Activated CD8-positive, alpha-beta T cell treated with anti-CD3 and anti-CD28 coated beads, Interleukin-2, amount 10 ng/mL, durations not matched to agents 7 days and 5 days (primary cell): ENCODE measurements at regions not wholly inside any gene's neighbourhood (a gene's known extent, or its start where the extent isn't known, plus 50 kb on each side); places are given as distances from the start of the nearest gene placed in this dataset.
"Not testable (repeated sequence)": the region's sequence is repeated elsewhere in the genome, so short reads cannot be mapped to it uniquely, and the experiment has no call there.

Source experiments
- ATAC-seq: fragments of 150-1000 bp; cut with Tn5 transposase; one replicate; pipeline ENCODE4 v1.10.0; 2021; ENCODE audit warnings: moderate library complexity
- CTCF ChIA-PET: fragments of 350-600 bp; sonication (Branson Sonifier 250); formaldehyde crosslinking; loops from one replicate; lab custom pipeline; 2021; ENCODE audit warnings: antibody characterized with exemption; lab: Charles Lee
- POLR2A ChIA-PET: fragments of 350-600 bp; sonication (Branson Sonifier 250); formaldehyde crosslinking; loops from one replicate; lab custom pipeline; 2021; ENCODE audit warnings: antibody characterized with exemption; lab: Charles Lee
- DNase-seq: peaks from one replicate; pipeline ENCODE4 v3.0.0-alpha.2; 2020
- H3K27ac Mint-ChIP-seq: one replicate; pipeline ENCODE4 v1.8.0; 2021; ENCODE audit warnings: mild to moderate bottlenecking, mixed read lengths
- H3K27me3 Mint-ChIP-seq: one replicate; pipeline ENCODE4 v1.8.0; 2021; ENCODE audit warnings: low read depth, mixed read lengths
- H3K36me3 Mint-ChIP-seq: one replicate; pipeline ENCODE4 v1.8.0; 2021; ENCODE audit warnings: low read depth, mixed read lengths
- H3K4me1 Mint-ChIP-seq: one replicate; pipeline ENCODE4 v1.8.0; 2021; ENCODE audit warnings: low read depth, mixed read lengths
- H3K4me3 Mint-ChIP-seq: one replicate; pipeline ENCODE4 v1.8.0; 2021; ENCODE audit warnings: mild to moderate bottlenecking, mixed read lengths
- H3K9me3 Mint-ChIP-seq: one replicate; pipeline ENCODE4 v1.8.0; 2022; ENCODE audit warnings: mixed read lengths; ENCODE audit not compliant: insufficient read depth

DNA sequence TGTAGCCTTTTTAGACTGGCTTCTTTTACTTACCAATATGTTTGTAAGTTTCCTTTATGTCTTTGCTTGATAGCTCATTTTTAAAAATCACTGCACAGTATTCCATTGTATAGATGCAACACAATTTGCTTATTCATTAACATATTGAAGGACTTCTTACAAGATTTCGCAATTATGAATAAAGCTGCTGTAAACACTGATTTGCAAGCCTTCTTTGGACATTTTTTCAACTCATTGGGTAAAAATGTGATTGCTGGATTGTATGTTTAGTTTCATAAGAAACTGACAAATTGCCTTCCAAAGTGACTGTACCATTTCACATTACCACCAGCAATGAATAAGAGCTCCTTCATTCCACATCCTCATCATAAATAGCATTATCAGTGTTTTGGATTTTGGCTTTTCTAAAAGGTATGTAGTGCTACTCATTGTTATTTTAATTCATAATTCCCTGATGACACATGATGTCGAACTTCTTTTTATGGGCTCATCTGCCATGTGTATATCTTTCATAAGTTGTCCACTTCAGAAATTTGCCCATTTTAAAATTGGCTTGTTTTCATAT is 80.7 kb downstream of the TFAP2B start:
- no peaks in the 10 kb centered on the region for H3K27me3 Mint-ChIP-seq
- H3K4me3 Mint-ChIP-seq, result no peak overlapping the region
- H3K36me3 Mint-ChIP-seq, result no peaks in the 10 kb centered on the region
- H3K27ac Mint-ChIP-seq, result no peak overlapping the region
- no peaks in the 10 kb centered on the region for H3K4me1 Mint-ChIP-seq
- ATAC-seq (no peak), DNase-seq (no peak)
- ChIA-PET POLR2A (no interaction called here), CTCF (no interaction called here)
- H3K9me3 Mint-ChIP-seq, result no peaks in the 10 kb centered on the region

- no peaks in the 10 kb centered on the region for H3K27me3 Mint-ChIP-seq
- no peaks in the 10 kb centered on the region for H3K9me3 Mint-ChIP-seq
- DNase-seq, result no peak
- ATAC-seq, result no peak
- H3K4me3 Mint-ChIP-seq, result no peak overlapping the region
- ChIA-PET POLR2A (no interaction called here), CTCF (no interaction called here)
- no peak overlapping the region for H3K27ac Mint-ChIP-seq
- H3K4me1 Mint-ChIP-seq, result no peaks in the 10 kb centered on the region
- H3K36me3 Mint-ChIP-seq, result no peaks in the 10 kb centered on the region
Observed at GRCh38 chr6:50902260-50902659, 83.6 kb downstream of the TFAP2B start.

DNA sequence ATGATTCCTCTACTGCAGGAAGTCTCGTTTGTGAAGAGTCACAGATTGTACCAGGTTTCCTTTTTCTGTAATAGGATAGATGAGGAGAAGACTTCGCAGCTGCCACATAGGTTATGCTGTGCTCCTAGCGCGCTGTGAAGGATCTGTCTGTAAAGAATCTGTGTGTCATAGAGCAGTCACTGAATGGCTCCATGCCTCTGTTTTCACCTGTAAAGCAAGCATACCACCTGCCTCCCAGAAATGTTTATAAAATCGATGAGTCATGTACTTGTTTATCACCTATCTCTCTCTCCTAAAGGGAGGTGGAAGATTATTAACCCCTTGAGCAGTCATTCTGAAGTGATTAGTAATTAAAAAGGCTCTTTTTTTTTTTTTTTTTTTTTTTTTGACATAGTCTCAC is 86.6 kb downstream of the TFAP2B start:
- Mint-ChIP-seq H3K27me3 (no peaks in the 10 kb centered on the region), H3K4me1 (no peaks in the 10 kb centered on the region), H3K27ac (no peak overlapping the region), H3K4me3 (no peak overlapping the region), H3K9me3 (no peaks in the 10 kb centered on the region), H3K36me3 (no peaks in the 10 kb centered on the region)
- DNase-seq (no peak), ATAC-seq (no peak)
- POLR2A ChIA-PET, result no interaction called here
- CTCF ChIA-PET, result no interaction called here

DNA sequence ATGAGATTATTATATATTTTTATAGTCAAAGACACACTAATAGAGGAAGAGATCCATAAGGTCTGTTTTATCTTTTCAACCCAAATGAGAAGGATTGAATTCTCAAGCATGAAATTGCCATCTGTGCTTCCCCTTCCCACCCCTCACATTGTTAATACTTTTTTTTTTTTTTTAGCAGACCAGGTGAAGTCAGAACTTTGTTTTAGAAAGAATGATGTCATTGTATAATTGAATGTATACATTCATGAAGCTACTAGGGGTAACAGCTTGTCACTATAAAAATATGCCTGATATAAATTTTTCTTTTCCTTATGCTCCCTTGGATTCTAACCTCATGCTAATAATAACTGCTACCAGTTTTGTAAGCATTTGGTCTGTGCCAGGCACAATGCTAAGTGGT is 88.9 kb downstream of the TFAP2B start:
- H3K27me3 Mint-ChIP-seq, result no peaks in the 10 kb centered on the region
- no peaks in the 10 kb centered on the region for H3K9me3 Mint-ChIP-seq
- DNase-seq (no peak), ATAC-seq (no peak)
- CTCF ChIA-PET, result no interaction called here
- no peak overlapping the region for H3K4me3 Mint-ChIP-seq
- H3K27ac Mint-ChIP-seq, result no peak overlapping the region
- POLR2A ChIA-PET, result no interaction called here
- H3K4me1 Mint-ChIP-seq, result no peaks in the 10 kb centered on the region
- no peaks in the 10 kb centered on the region for H3K36me3 Mint-ChIP-seq

DNA sequence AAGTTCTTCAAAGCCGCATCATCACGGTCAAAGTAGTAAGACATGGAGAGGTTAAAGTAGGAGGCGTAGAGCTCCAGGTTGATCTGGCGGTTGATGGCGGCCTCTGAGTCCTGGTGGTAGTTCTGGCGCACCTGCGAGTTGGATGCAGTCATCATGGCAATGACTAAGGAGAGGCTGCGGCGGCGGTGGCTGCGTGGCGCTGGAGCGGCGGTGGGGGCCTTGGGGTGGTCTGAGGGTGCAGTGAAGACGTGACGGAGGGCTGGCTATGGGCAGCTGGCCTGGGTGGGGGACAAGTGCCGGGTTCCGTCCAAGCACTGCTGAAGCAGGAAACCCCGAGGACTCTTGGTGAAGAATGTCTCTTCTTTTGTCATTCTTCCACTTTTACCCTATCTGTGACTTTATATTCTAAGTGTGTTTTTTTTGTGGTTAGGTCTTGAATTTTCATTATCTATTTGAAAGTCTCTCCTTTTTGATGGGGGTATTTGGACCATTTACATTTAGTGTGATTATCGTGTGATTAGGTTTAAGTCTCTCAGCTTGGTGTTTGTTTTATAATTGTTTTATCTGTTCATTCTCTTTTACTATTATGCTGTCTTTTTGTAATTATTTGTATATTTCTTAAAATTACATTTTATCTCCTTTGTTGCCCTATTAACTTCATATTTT is 94.6 kb downstream of the TFAP2B start:
- Mint-ChIP-seq H3K27ac (no peak overlapping the region), H3K36me3 (no peaks in the 10 kb centered on the region), H3K4me1 (no peaks in the 10 kb centered on the region), H3K9me3 (peaks cover 5% of the 10 kb centered on the region), H3K27me3 (no peaks in the 10 kb centered on the region), H3K4me3 (no peak overlapping the region)
- ATAC-seq, result no peak
- no peak for DNase-seq
- CTCF ChIA-PET, result no interaction called here
- POLR2A ChIA-PET, result no interaction called here

GRCh38 chr6:50921378-50921777 is 102.7 kb downstream of the TFAP2B start:
- H3K4me3 Mint-ChIP-seq, H3K4me1 Mint-ChIP-seq, POLR2A ChIA-PET, DNase-seq, CTCF ChIA-PET, H3K9me3 Mint-ChIP-seq, ATAC-seq, H3K27me3 Mint-ChIP-seq, H3K27ac Mint-ChIP-seq, H3K36me3 Mint-ChIP-seq: not testable (repeated sequence)

DNA sequence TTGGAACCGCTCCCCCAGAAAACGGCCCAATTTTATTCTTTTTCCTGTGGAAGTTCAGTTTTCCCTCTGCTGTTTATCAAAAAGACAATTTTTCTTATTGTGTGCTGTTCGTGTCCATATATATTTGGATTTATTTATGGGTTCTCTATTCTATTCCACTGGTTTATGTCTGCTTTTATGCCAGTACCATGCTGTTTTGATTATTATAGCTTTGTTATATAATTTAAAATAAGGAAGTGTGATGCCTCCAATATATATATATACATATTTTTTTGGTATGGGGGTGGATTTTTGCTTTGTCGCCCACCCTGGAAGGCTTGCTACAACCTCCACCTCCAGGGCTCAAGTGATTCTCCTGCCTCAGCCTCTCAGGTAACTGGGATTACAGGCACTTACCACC is 103.3 kb downstream of the TFAP2B start:
- no peaks in the 10 kb centered on the region for H3K4me1 Mint-ChIP-seq
- DNase-seq, result no peak
- H3K36me3 Mint-ChIP-seq, result no peaks in the 10 kb centered on the region
- no peak overlapping the region for H3K4me3 Mint-ChIP-seq
- H3K9me3 Mint-ChIP-seq, result peaks cover 6% of the 10 kb centered on the region
- H3K27ac Mint-ChIP-seq, result no peak overlapping the region
- ATAC-seq, result no peak
- CTCF ChIA-PET, result no interaction called here
- H3K27me3 Mint-ChIP-seq, result no peaks in the 10 kb centered on the region
- POLR2A ChIA-PET, result no interaction called here

DNA sequence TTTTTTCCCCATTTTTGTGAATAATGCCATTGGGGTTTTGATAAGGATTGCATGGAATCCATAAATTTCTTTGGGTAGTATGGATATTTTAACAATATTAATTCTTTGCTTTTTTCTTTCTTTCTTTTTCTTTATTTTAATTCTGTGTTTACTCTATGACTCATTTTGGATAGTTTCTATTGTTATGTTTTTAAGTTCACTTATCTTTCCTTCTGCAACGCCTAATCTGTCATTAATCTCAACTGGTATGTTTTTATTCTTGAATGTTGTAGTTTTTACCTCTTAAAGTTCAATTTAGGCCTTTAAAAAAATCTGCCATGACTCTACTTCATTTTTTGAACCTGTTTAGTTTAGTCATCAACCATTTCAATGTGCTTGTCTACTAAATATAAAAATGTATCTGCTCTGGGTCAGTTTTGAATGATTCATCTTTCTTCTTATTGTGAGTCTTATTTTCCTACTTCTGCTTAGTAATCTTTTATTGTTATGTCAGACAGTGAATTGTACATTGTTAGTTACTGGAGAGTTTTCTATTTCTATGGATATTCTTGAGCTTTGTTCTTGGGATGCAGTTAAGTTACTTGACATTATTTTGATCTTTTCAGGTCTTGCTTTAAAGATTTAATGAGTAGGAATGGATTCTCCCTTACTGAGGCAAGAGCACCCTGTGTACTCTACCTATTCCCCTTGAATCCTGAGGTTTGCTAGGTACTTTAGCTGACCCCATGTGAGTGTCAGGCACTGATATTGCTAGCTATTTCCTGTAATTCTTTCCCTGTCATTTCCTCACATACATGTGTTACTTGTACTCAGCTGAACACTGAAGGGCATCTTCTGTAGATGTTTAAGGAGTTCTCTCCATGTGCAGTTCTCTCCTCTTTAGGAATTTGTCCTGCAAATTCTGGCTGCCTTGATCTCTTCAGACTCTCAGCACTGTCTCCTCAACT is 104.2 kb downstream of the TFAP2B start:
- ChIA-PET CTCF (no interaction called here), POLR2A (no interaction called here)
- ATAC-seq (no peak), DNase-seq (no peak)
- no peaks in the 10 kb centered on the region for H3K27me3 Mint-ChIP-seq
- H3K4me1 Mint-ChIP-seq, result no peaks in the 10 kb centered on the region
- no peak overlapping the region for H3K27ac Mint-ChIP-seq
- no peaks in the 10 kb centered on the region for H3K36me3 Mint-ChIP-seq
- H3K4me3 Mint-ChIP-seq, result no peak overlapping the region
- peaks cover 6% of the 10 kb centered on the region for H3K9me3 Mint-ChIP-seq

DNA sequence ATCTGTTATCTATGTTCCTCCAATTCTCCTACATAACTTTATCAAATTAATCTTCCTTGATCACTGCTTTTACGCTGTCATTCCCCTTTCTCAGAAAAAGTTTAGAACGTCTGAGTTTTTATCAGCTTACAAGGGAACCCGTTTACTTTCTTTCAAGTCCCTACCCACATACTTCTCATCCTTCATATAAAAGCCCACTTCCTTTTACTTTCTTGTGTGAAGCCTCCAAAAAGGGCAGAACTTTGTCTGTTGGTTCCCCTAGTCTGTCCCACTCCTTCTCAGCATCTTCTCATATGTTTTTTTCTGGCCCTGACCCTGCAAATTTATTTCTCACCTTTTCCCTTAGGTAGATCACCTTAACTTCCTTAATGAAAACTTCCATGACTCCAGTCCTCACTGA is 106.1 kb downstream of the TFAP2B start:
- ChIA-PET POLR2A (no interaction called here), CTCF (no interaction called here)
- Mint-ChIP-seq H3K27me3 (no peaks in the 10 kb centered on the region), H3K36me3 (no peaks in the 10 kb centered on the region), H3K9me3 (peaks cover 6% of the 10 kb centered on the region), H3K27ac (no peak overlapping the region), H3K4me3 (no peak overlapping the region), H3K4me1 (no peaks in the 10 kb centered on the region)
- no peak for DNase-seq
- no peak for ATAC-seq

- Mint-ChIP-seq H3K36me3 (no peaks in the 10 kb centered on the region), H3K9me3 (peaks cover 6% of the 10 kb centered on the region), H3K4me1 (no peaks in the 10 kb centered on the region), H3K27ac (no peak overlapping the region), H3K4me3 (no peak overlapping the region), H3K27me3 (no peaks in the 10 kb centered on the region)
- ChIA-PET POLR2A (no interaction called here), CTCF (no interaction called here)
- no peak for DNase-seq
- no peak for ATAC-seq
Observed at GRCh38 chr6:50925548-50925947, 106.9 kb downstream of the TFAP2B start.

DNA sequence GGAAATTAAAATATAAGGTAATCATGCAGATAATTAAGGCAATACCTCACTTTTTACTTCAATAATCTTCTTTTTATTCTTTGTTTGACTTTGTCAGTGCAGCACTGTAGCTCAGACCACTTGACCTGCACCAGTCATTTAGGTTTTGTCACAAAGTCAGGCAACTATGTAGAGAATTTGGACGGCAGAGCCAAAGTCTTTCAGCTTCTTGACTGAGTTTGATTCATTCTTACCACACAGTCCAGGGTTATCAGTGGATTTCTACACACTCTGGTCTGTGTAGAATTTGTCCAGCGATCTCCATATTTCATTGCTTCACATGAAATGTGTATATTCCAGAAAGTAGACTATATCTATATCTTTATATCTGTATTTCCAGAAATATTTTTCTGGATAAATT is 107.3 kb downstream of the TFAP2B start:
- Mint-ChIP-seq H3K4me1 (no peaks in the 10 kb centered on the region), H3K9me3 (peaks cover 6% of the 10 kb centered on the region), H3K27me3 (no peaks in the 10 kb centered on the region), H3K27ac (no peak overlapping the region), H3K36me3 (no peaks in the 10 kb centered on the region), H3K4me3 (no peak overlapping the region)
- ChIA-PET CTCF (no interaction called here), POLR2A (no interaction called here)
- ATAC-seq (no peak), DNase-seq (no peak)

- Mint-ChIP-seq H3K36me3 (no peaks in the 10 kb centered on the region), H3K27me3 (no peaks in the 10 kb centered on the region), H3K4me1 (no peaks in the 10 kb centered on the region), H3K9me3 (peaks cover under 1% of the 10 kb centered on the region), H3K27ac (no peak overlapping the region), H3K4me3 (no peak overlapping the region)
- CTCF ChIA-PET, result no interaction called here
- DNase-seq (no peak), ATAC-seq (no peak)
- POLR2A ChIA-PET, result no interaction called here
Observed at GRCh38 chr6:50927800-50928199, 109.1 kb downstream of the TFAP2B start.
